ENCODE measurements at regions not wholly inside any gene's neighbourhood (a gene's known extent, or its start where the extent isn't known, plus 50 kb on each side); places are given as distances from the start of the nearest gene placed in this dataset.

- no peak for TF ChIP-seq EZH2phosphoT487 (IDR thresholded peaks at IDR 0.05; ENCODE audit: borderline replicate concordance)
- no peak for TF ChIP-seq CTCF (conservative IDR thresholded peaks at IDR 0.05; ENCODE audit: low read length)
Measured at GRCh38 chr4:147349193-147349592, 131.7 kb upstream of the EDNRA start.

Data from Loucy (cell line).